HG03378 (cell line): ENCODE measurements at regions not wholly inside any gene's neighbourhood (a gene's known extent, or its start where the extent isn't known, plus 50 kb on each side); places are given as distances from the start of the nearest gene placed in this dataset.

Experiments
- ATAC-seq: cut with Tn5 transposase; IDR thresholded peaks from one replicate; pipeline ENCODE4 v1.9.1; 2021; ENCODE audit warnings: mild to moderate bottlenecking, moderate library complexity; ENCODE audit not compliant: unreplicated experiment

- ATAC-seq, result no peak
Measured at GRCh38 chr5:125521289-125521688, 774.9 kb upstream of the ZNF608 start.

GRCh38 chr5:125525356-125525755 lies 778.9 kb upstream of the ZNF608 start:
- ATAC-seq, result no peak

GRCh38 chr5:125526966-125527365 lies 780.5 kb upstream of the ZNF608 start:
- ATAC-seq, result no peak

- ATAC-seq, result no peak
Measured at GRCh38 chr5:125528881-125529280, 782.4 kb upstream of the ZNF608 start.

- ATAC-seq, result no peak
Measured at GRCh38 chr5:125530833-125531615, 784.6 kb upstream of the ZNF608 start.

GRCh38 chr5:125536095-125536494 lies 789.7 kb upstream of the ZNF608 start:
- ATAC-seq, result peak; percentile 47

- no peak for ATAC-seq
Measured at GRCh38 chr5:125536582-125536981, 790.1 kb upstream of the ZNF608 start.

- no peak for ATAC-seq
Measured at GRCh38 chr5:125537661-125538060, 791.2 kb upstream of the ZNF608 start.

GRCh38 chr5:125538469-125538868 lies 792.0 kb upstream of the ZNF608 start:
- ATAC-seq, result no peak

- no peak for ATAC-seq
Measured at GRCh38 chr5:125541085-125541484, 794.6 kb upstream of the ZNF608 start.

GRCh38 chr5:125549322-125549911 lies 803.0 kb upstream of the ZNF608 start:
- no peak for ATAC-seq

GRCh38 chr5:125550274-125550673 lies 803.8 kb upstream of the ZNF608 start:
- no peak for ATAC-seq

GRCh38 chr5:125551246-125551645 lies 804.8 kb upstream of the ZNF608 start:
- ATAC-seq, result no peak

- ATAC-seq, result no peak
Measured at GRCh38 chr5:125551797-125552196, 805.4 kb upstream of the ZNF608 start.

- no peak for ATAC-seq
Measured at GRCh38 chr5:125552486-125552885, 806.0 kb upstream of the ZNF608 start.

- ATAC-seq, result no peak
Measured at GRCh38 chr5:125554355-125554754, 807.9 kb upstream of the ZNF608 start.

- ATAC-seq, result no peak
Measured at GRCh38 chr5:125555591-125555990, 809.2 kb upstream of the ZNF608 start.

GRCh38 chr5:125558016-125558415 lies 811.6 kb upstream of the ZNF608 start:
- ATAC-seq, result no peak

GRCh38 chr5:125558466-125558865 lies 812.0 kb upstream of the ZNF608 start:
- ATAC-seq, result no peak

- ATAC-seq, result no peak
Measured at GRCh38 chr5:125559296-125559695, 812.9 kb upstream of the ZNF608 start.

GRCh38 chr5:125560476-125561225 lies 814.2 kb upstream of the ZNF608 start:
- no peak for ATAC-seq
